Left lung (tissue), 4 donors: ENCODE measurements at regions not wholly inside any gene's neighbourhood (a gene's known extent, or its start where the extent isn't known, plus 50 kb on each side); places are given as distances from the start of the nearest gene placed in this dataset.

Experiments used
- ATAC-seq: fragments of 200-7000 bp; cut with Tn5 transposase; one replicate; pipeline ENCODE4 v1.9.1; 2020; ENCODE audit warnings: moderate library complexity
- DNase-seq, 4 donors: peaks; one replicate each; pipeline ENCODE4 v3.0.0-alpha.2; 2013 to 2020
- H3K27ac ChIP-seq, 2 donors: fragments of 200-600 bp; sonication (generic) in 1 of 2; one replicate each; pipeline versions ENCODE4 v1.5.0 to v1.8.0; 2020 to 2021
- H3K27me3 ChIP-seq, 2 donors: fragments of 200-600 bp; sonication (generic) in 1 of 2; one replicate each; pipeline versions ENCODE4 v1.5.0 to v1.8.0; 2020 to 2021
- H3K36me3 ChIP-seq, 2 donors: fragments of 200-600 bp; sonication (generic) in 1 of 2; one replicate each; pipeline versions ENCODE4 v1.5.0 to v1.8.0; 2020 to 2021
- H3K4me1 ChIP-seq, 2 donors: fragments of 200-600 bp; one replicate each; pipeline ENCODE4 v1.8.0; 2021
- H3K4me3 ChIP-seq, 2 donors: fragments of 200-600 bp; sonication (generic) in 1 of 2; one replicate each; pipeline versions ENCODE4 v1.5.0 to v1.8.0; 2020 to 2021; ENCODE audit warnings: mild to moderate bottlenecking in 1 of 2
- H3K9me3 ChIP-seq, 2 donors: fragments of 200-600 bp; sonication (generic) in 1 of 2; one replicate each; pipeline versions ENCODE4 v1.5.0 to v1.8.0; 2020 to 2021
- CTCF ChIP-seq, 2 donors: fragments of 200-600 bp; sonication (generic) in 1 of 2; IDR thresholded peaks; one replicate each; pipeline versions ENCODE4 v1.5.0 to v1.8.0; 2021; ENCODE audit warnings: antibody characterized with exemption in 2 of 2
- intact Hi-C, 2 donors: fragments of 100-400 bp; cut with DNase I; formaldehyde crosslinking; loops; one replicate each; pipeline versions ENCODE4 v1.11.2 to v1.14.2; 2022
- donor health status: DM: no; HTN: yes; CAD: no.
- donor health status: DM: no; HTN: no; CAD: no.

DNA sequence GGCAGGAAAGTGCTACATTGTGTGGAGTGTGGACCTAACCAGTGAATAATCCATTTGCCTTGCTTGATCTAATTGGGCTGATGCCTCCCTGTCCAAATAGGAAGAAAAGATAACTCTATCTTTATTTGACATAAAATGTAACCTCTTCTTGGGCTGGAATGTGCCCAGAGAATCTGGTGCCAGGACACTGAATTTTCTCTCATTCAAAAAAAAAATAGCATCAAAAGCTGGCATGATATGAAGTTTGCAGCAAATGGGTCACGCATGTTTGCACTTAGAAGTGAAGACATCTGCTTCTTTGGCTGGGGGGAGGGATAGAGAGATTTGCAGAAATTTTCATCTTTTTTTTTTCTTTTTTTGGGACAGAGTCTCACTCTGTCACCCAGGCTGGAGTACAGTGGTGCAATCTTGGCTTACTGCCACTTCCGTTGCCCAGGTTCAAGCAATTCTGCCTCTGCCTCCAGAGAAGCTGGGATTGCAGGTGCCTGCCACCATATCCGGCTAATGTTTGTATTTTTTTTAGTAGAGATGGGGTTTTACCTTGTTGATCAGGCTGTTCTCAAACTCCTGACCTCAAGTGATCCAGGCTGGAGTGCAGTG lies 478.2 kb upstream of the EEF2KMT start:
- no peak overlapping the region for H3K4me3 ChIP-seq
- no peaks in the 10 kb centered on the region for H3K4me1 ChIP-seq
- no peak overlapping the region for H3K27ac ChIP-seq
- H3K9me3 ChIP-seq: no peaks in the 10 kb centered on the region
- ATAC-seq: no peak
- H3K36me3 ChIP-seq: no peaks in the 10 kb centered on the region
- no peak for DNase-seq
- TF ChIP-seq CTCF (IDR thresholded peaks at IDR 0.05): no peak
- intact Hi-C loops: no loop called here
- H3K27me3 ChIP-seq: peaks cover 0 to 5% of the 10 kb centered on the region in 2 donors

DNA sequence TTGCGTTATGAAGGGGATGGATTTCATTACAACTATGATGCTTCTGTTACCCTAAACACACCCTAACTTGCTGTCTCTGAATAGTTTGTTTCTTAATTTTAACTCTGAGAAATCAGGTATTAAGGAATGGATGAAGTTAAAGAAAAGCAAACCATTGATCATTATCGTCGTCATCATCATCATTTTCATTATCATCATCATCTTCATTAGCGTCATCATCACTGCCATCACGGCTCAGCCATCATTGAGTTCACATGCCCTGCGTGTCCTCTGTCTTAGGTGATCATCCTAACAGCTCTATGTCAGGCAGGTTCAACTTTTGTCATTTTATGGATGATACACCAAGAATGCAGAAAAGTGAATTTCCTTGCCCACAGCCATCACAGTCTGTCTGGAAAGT lies 477.5 kb upstream of the EEF2KMT start:
- Histone ChIP-seq H3K36me3 (no peaks in the 10 kb centered on the region), H3K4me1 (no peaks in the 10 kb centered on the region), H3K4me3 (no peak overlapping the region), H3K9me3 (no peaks in the 10 kb centered on the region), H3K27me3 (peaks cover 0 to 5% of the 10 kb centered on the region in 2 donors), H3K27ac (no peak overlapping the region)
- no peak for DNase-seq
- no peak for ATAC-seq
- TF ChIP-seq CTCF (IDR thresholded peaks at IDR 0.05): no peak
- intact Hi-C loops: no loop called here

GRCh38 chr16:5572056-5572455 lies 474.5 kb upstream of the EEF2KMT start:
- DNase-seq (no peak), ATAC-seq (no peak)
- intact Hi-C loops: no loop called here
- no peak overlapping the region for H3K4me3 ChIP-seq
- H3K9me3 ChIP-seq: no peaks in the 10 kb centered on the region
- no peaks in the 10 kb centered on the region for H3K4me1 ChIP-seq
- no peak for TF ChIP-seq CTCF (IDR thresholded peaks at IDR 0.05)
- H3K36me3 ChIP-seq: no peaks in the 10 kb centered on the region
- H3K27me3 ChIP-seq: no peaks in the 10 kb centered on the region
- no peak overlapping the region for H3K27ac ChIP-seq

DNA sequence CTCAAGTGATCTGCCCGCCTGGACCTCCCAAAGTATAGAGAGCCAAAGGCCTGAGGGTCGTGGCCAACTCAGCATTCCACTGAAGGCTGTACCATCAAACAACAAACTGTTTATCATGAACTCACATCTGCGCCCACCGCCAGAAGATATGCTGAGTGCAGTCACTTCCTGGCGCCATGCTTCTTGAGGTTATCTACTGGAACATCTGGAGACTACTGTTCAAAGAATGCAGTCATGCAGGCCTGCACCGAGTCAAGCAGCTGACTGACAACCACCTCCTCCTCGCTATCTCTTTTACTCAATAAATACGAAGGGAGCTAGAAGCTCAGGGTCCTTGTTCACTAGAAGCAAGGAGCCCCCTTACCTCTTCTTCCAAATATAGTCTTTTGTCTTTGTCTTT lies 473.9 kb upstream of the EEF2KMT start:
- intact Hi-C loops: no loop called here
- H3K36me3 ChIP-seq: no peaks in the 10 kb centered on the region
- TF ChIP-seq CTCF (IDR thresholded peaks at IDR 0.05): no peak
- H3K4me3 ChIP-seq: no peak overlapping the region
- DNase-seq: no peak
- H3K9me3 ChIP-seq: no peaks in the 10 kb centered on the region
- H3K27me3 ChIP-seq: no peaks in the 10 kb centered on the region
- H3K27ac ChIP-seq: no peak overlapping the region
- no peak for ATAC-seq
- no peaks in the 10 kb centered on the region for H3K4me1 ChIP-seq

GRCh38 chr16:5561800-5562199 lies 464.2 kb upstream of the EEF2KMT start:
- TF ChIP-seq CTCF (IDR thresholded peaks at IDR 0.05): no peak
- Histone ChIP-seq H3K36me3 (no peaks in the 10 kb centered on the region), H3K4me3 (no peak overlapping the region), H3K27me3 (no peaks in the 10 kb centered on the region), H3K4me1 (no peaks in the 10 kb centered on the region), H3K27ac (no peak overlapping the region), H3K9me3 (peaks cover 0 to 14% of the 10 kb centered on the region in 2 donors)
- intact Hi-C loops: no loop called here
- DNase-seq (no peak), ATAC-seq (no peak)
